Keratinocyte (primary cell): ENCODE measurements at regions not wholly inside any gene's neighbourhood (a gene's known extent, or its start where the extent isn't known, plus 50 kb on each side); places are given as distances from the start of the nearest gene placed in this dataset.

Experiments used
- CTCF ChIP-seq, 3 experiments: IDR thresholded peaks in 1 of 3; conservative IDR thresholded peaks in 1 of 3; optimal IDR thresholded peaks in 1 of 3; 2 replicates in 2 of 3; 3 replicates in 1 of 3; pipeline versions ENCODE3 to v1.5.1; 2011; ENCODE audit warnings: low read length in 3 of 3, mild to moderate bottlenecking in 3 of 3, moderate library complexity in 2 of 3, control low read depth in 1 of 3, inconsistent platforms in 1 of 3; ENCODE audit not compliant: insufficient read depth in 2 of 3; ENCODE audit errors: extremely low read depth in 1 of 3
- EZH2 ChIP-seq: IDR thresholded peaks from one replicate; pipeline ENCODE4 v1.6.1; 2012; ENCODE audit warnings: inconsistent platforms, mild to moderate bottlenecking, low read length, moderate library complexity

GRCh38 chr2:15712551-15713342 is 121.1 kb downstream of the DDX1 start:
- TF ChIP-seq EZH2: no peak
- TF ChIP-seq CTCF (optimal IDR thresholded peaks at IDR 0.05 in 1 of 3, IDR thresholded peaks at IDR 0.05 in 1 of 3, conservative IDR thresholded peaks at IDR 0.05 in 1 of 3; ENCODE audit: extremely low read depth in 1 of 3, insufficient read depth in 2 of 3, low read length in 3 of 3): no peak
